Gastroesophageal sphincter (tissue), 3 donors: ENCODE measurements at regions not wholly inside any gene's neighbourhood (a gene's known extent, or its start where the extent isn't known, plus 50 kb on each side); places are given as distances from the start of the nearest gene placed in this dataset.

Source experiments
- POLR2A ChIP-seq, 2 donors: fragments of 450-650 bp; IDR thresholded peaks; one replicate each; pipeline ENCODE4 v1.6.1; 2017; ENCODE audit warnings: antibody characterized with exemption in 2 of 2, mild to moderate bottlenecking in 2 of 2, moderate library complexity in 1 of 2
- POLR2AphosphoS5 ChIP-seq: sonication (generic); formaldehyde crosslinking; IDR thresholded peaks from one replicate; pipeline ENCODE4 v1.6.1; 2017; ENCODE audit warnings: antibody characterized with exemption
- TF ChIP-seq, protein P1 (sequence below), 4 experiments: fragments of 200-600 bp in 2 of 4; fragments of 450-650 bp in 2 of 4; sonication (generic) in 1 of 4; IDR thresholded peaks; one replicate each; pipeline ENCODE4 v1.5.1; 2017 to 2019; ENCODE audit warnings: antibody characterized with exemption in 4 of 4, mild to moderate bottlenecking in 2 of 4, moderate library complexity in 2 of 4

DNA sequence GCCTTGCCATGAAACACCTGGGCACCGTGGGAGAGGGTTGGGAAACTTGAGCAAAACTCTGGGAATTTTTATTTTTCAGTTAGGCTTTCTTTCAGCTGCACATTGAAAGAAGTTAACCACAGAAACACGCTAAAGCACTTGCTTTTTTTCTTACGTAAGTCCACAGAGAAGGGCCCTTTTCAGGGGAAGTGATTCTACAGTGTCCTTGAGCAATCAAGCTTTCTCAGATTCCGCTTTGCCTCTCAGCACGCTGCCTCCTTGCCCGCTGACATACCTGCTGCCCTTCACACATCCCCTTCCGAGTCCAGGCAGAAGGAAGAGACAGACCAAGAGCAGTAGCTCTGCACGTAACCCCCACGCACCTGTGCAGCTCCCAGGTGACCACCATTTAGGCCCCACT, 135.5 kb upstream of the MYT1L start:
- TF ChIP-seq, protein P1, sequence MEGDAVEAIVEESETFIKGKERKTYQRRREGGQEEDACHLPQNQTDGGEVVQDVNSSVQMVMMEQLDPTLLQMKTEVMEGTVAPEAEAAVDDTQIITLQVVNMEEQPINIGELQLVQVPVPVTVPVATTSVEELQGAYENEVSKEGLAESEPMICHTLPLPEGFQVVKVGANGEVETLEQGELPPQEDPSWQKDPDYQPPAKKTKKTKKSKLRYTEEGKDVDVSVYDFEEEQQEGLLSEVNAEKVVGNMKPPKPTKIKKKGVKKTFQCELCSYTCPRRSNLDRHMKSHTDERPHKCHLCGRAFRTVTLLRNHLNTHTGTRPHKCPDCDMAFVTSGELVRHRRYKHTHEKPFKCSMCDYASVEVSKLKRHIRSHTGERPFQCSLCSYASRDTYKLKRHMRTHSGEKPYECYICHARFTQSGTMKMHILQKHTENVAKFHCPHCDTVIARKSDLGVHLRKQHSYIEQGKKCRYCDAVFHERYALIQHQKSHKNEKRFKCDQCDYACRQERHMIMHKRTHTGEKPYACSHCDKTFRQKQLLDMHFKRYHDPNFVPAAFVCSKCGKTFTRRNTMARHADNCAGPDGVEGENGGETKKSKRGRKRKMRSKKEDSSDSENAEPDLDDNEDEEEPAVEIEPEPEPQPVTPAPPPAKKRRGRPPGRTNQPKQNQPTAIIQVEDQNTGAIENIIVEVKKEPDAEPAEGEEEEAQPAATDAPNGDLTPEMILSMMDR (IDR thresholded peaks at IDR 0.05): no peak
- TF ChIP-seq POLR2A (IDR thresholded peaks at IDR 0.05) (no peak), POLR2AphosphoS5 (no peak)
